Small intestine (tissue), 7 donors: ENCODE measurements at regions not wholly inside any gene's neighbourhood (a gene's known extent, or its start where the extent isn't known, plus 50 kb on each side); places are given as distances from the start of the nearest gene placed in this dataset.

Experiments used
- DNase-seq, 2 donors: peaks; one replicate each; pipeline versions ENCODE4 v3.0.0 to v3.0.0-alpha.2; 2013
- FAIRE-seq: peaks from 2 replicates; lab custom pipeline; 2012; peaks lifted over from hg19 to GRCh38; lab: Jason Lieb, UNC
- H3K27ac ChIP-seq, 3 donors: one replicate each; pipeline ENCODE4 v1.5.1; 2013; ENCODE audit warnings: low read length in 2 of 3, mild to moderate bottlenecking in 2 of 3, control low read depth in 1 of 3, inconsistent platforms in 1 of 3, low read depth in 1 of 3, moderate library complexity in 1 of 3
- H3K27me3 ChIP-seq, 3 donors: one replicate each; pipeline ENCODE4 v1.6.1; 2013; ENCODE audit warnings: low read length in 3 of 3, inconsistent platforms in 1 of 3; ENCODE audit not compliant: control insufficient read depth in 3 of 3, insufficient read depth in 3 of 3
- H3K36me3 ChIP-seq, 3 donors: one replicate each; pipeline ENCODE4 v1.6.1; 2013; ENCODE audit warnings: low read length in 3 of 3, inconsistent platforms in 1 of 3, low read depth in 1 of 3, mild to moderate bottlenecking in 1 of 3, moderate library complexity in 1 of 3; ENCODE audit not compliant: control insufficient read depth in 3 of 3, insufficient read depth in 2 of 3
- H3K4me1 ChIP-seq, 3 donors: one replicate each; pipeline ENCODE4 v1.6.1; 2013; ENCODE audit warnings: low read length in 2 of 3, inconsistent platforms in 1 of 3, low read depth in 1 of 3, mild to moderate bottlenecking in 1 of 3, moderate library complexity in 1 of 3; ENCODE audit not compliant: control insufficient read depth in 3 of 3, insufficient read depth in 2 of 3
- H3K4me3 ChIP-seq, 3 donors: one replicate each; pipeline ENCODE4 v1.5.1; 2013; ENCODE audit warnings: low read length in 3 of 3, control low read depth in 1 of 3, inconsistent platforms in 1 of 3, low read depth in 1 of 3, mild to moderate bottlenecking in 1 of 3, moderate library complexity in 1 of 3
- H3K9me3 ChIP-seq, 2 donors: one replicate each; pipeline ENCODE4 v1.6.1; 2013; ENCODE audit warnings: low read depth in 1 of 2, low read length in 1 of 2; ENCODE audit not compliant: control insufficient read depth in 2 of 2, insufficient read depth in 1 of 2
- WGBS, 3 donors: extraction: QIAGEN DNeasy Blood & Tissue Kit; methylation state at CpG; one replicate each; pipeline ENCODE4 v1.1.7; 2013; 5-methylcytosine and 5-hydroxymethylcytosine counted together
- donor health status: healthy with polysubstance abuse.
- donor health status: control.
- donor health status: control.
- donor health status: Bipolar disorder and iron deficiency.
- donor health status: healthy.

DNA sequence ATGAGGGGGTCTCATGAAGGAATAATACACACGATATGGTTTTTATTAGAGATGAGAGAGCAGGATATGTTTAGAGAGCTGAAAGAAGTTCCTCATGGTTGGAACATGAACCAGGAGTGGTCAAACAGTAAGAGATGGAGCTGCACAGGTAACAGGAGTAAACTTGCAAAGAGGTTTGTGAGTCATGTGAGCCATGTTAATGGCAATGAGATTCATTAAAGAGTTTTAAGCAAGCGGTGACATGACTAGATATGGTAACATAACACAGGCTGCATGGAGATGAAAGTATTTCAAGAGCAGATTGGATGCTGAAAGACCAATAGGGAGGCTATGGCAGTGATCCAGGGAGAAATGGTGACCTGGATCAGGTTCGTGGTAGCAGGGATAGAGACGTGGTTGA, 62.6 kb upstream of the SSTR1 start:
- Histone ChIP-seq H3K4me3 (no peak overlapping the region), H3K27ac (no peak overlapping the region), H3K4me1 (no peaks in the 10 kb centered on the region), H3K27me3 (no peaks in the 10 kb centered on the region), H3K9me3 (no peaks in the 10 kb centered on the region), H3K36me3 (no peaks in the 10 kb centered on the region)
- no peak for DNase-seq
- WGBS, 3 donors = 81 to 87% (median 83%) methylated on average over 4 of the region's 4 CpGs
- no peak for FAIRE-seq

DNA sequence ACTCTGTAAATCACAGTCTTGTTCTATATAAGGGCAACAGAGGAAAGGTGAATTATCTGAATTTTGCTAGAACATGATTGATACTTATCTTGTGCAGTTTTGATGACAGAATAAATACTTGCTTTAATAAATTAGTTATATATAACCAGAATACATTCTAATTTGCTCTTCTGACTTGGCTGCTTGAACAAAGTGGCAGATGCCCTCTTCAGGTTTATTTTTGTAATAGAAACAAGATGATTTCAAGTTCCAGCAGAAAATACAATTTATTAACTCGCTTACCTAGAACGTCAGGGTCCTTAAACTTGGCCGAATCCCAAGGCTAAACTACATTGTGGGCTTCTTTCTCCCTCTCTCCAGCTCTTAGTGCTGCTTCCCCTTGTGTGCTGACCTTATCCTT, 57.6 kb upstream of the SSTR1 start:
- H3K4me1 ChIP-seq = no peaks in the 10 kb centered on the region
- H3K36me3 ChIP-seq = no peaks in the 10 kb centered on the region
- DNase-seq (no peak), FAIRE-seq (no peak)
- no peak overlapping the region for H3K27ac ChIP-seq
- WGBS, 3 donors = 76 to 86% (median 79%) methylated on average over 3 of the region's 3 CpGs
- no peaks in the 10 kb centered on the region for H3K9me3 ChIP-seq
- no peak overlapping the region for H3K4me3 ChIP-seq
- H3K27me3 ChIP-seq = no peaks in the 10 kb centered on the region
